Muscle layer of duodenum (tissue), 2 donors: ENCODE measurements at regions not wholly inside any gene's neighbourhood (a gene's known extent, or its start where the extent isn't known, plus 50 kb on each side); places are given as distances from the start of the nearest gene placed in this dataset.

Source experiments
- H3K27ac ChIP-seq: one replicate; pipeline ENCODE4 v1.7.0; 2013; ENCODE audit warnings: mild to moderate bottlenecking, low read length
- H3K27me3 ChIP-seq: one replicate; pipeline ENCODE4 v1.7.0; 2013; ENCODE audit warnings: low read depth, mild to moderate bottlenecking, control low read depth, low read length
- H3K36me3 ChIP-seq, 2 donors: one replicate each; pipeline ENCODE4 v1.7.0; 2013; ENCODE audit warnings: low read length in 2 of 2, control low read depth in 1 of 2, mild to moderate bottlenecking in 1 of 2; ENCODE audit not compliant: insufficient read depth in 2 of 2, control insufficient read depth in 1 of 2
- H3K4me1 ChIP-seq, 2 donors: one replicate each; pipeline ENCODE4 v1.7.0; 2013; ENCODE audit warnings: low read length in 2 of 2, mild to moderate bottlenecking in 2 of 2, control low read depth in 1 of 2, moderate library complexity in 1 of 2; ENCODE audit not compliant: insufficient read depth in 2 of 2, control insufficient read depth in 1 of 2
- H3K4me3 ChIP-seq, 2 donors: one replicate each; pipeline ENCODE4 v1.7.0; 2013; ENCODE audit warnings: low read length in 2 of 2, low read depth in 1 of 2, mild to moderate bottlenecking in 1 of 2
- H3K9me3 ChIP-seq, 2 donors: one replicate each; pipeline ENCODE4 v1.7.0; 2013; ENCODE audit warnings: low read length in 2 of 2, control low read depth in 1 of 2, mild to moderate bottlenecking in 1 of 2; ENCODE audit not compliant: control insufficient read depth in 1 of 2
- donor health status: healthy.

DNA sequence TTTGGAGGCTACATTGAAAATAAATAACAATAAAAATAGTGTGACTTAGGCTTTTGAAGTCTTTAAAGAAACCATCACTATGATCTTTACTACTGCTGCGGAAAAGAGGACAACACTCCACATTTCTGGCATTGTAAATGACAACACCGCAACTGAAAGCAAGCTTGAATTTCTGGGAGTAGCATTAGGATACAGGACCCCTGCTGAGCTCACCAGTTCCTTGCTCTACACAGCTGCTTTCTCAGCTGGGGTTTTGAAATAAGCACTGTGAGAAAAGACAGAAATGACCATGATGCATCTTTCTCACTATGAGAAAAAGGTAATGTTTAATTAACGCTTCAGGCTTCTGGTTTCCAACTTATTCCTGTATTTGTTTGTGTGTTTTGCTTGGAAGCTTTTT, 168.0 kb downstream of the TAF11L14 start:
- Histone ChIP-seq H3K27ac (no peak overlapping the region), H3K27me3 (no peaks in the 10 kb centered on the region), H3K4me3 (no peak overlapping the region), H3K4me1 (no peaks in the 10 kb centered on the region), H3K36me3 (no peaks in the 10 kb centered on the region), H3K9me3 (no peaks in the 10 kb centered on the region)

- H3K4me3 ChIP-seq: no peak overlapping the region
- H3K27me3 ChIP-seq: no peaks in the 10 kb centered on the region
- no peaks in the 10 kb centered on the region for H3K9me3 ChIP-seq
- H3K36me3 ChIP-seq: no peaks in the 10 kb centered on the region
- no peaks in the 10 kb centered on the region for H3K4me1 ChIP-seq
- no peak overlapping the region for H3K27ac ChIP-seq
Observed at GRCh38 chr5:17803971-17804370, 169.7 kb downstream of the TAF11L14 start.

GRCh38 chr5:17805227-17805825, 171.1 kb downstream of the TAF11L14 start:
- no peaks in the 10 kb centered on the region for H3K36me3 ChIP-seq
- no peaks in the 10 kb centered on the region for H3K9me3 ChIP-seq
- no peak overlapping the region for H3K4me3 ChIP-seq
- no peaks in the 10 kb centered on the region for H3K27me3 ChIP-seq
- no peak overlapping the region for H3K27ac ChIP-seq
- no peaks in the 10 kb centered on the region for H3K4me1 ChIP-seq

DNA sequence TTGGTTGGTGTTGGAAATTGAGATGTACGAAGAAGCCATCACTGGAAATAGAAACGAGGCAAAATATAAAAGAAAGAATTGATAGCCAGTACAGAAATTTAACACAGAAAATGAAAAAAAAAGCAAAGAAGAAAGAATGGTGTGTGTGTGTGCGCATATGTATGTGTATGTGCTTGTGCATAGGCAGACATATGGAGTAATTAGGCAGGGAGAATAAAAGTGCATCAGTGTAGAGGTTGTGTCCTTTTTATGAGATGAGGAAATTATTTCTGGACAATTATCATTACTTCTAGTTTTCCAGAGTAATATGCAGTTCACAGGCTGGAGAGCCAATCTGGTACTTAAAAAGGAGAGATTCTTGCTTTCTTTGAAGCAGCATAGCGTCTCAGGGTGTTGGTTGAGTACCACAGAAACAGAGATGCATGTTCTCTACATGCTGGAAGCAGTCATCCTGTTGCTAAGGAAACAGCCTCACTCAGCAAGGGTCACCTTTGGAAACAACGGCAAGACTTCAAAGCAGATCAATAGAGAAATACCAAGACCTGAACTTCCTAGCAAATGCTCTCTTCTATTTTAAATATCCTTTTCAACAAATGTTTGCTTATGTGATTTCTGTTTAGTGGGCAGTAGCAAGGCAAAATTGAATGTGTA, 172.7 kb downstream of the TAF11L14 start:
- H3K27ac ChIP-seq: no peak overlapping the region
- H3K4me1 ChIP-seq: no peaks in the 10 kb centered on the region
- H3K9me3 ChIP-seq: no peaks in the 10 kb centered on the region
- no peak overlapping the region for H3K4me3 ChIP-seq
- no peaks in the 10 kb centered on the region for H3K27me3 ChIP-seq
- H3K36me3 ChIP-seq: no peaks in the 10 kb centered on the region

- Histone ChIP-seq H3K27me3 (no peaks in the 10 kb centered on the region), H3K27ac (no peak overlapping the region), H3K36me3 (no peaks in the 10 kb centered on the region), H3K9me3 (no peaks in the 10 kb centered on the region), H3K4me3 (no peak overlapping the region), H3K4me1 (no peaks in the 10 kb centered on the region)
Observed at GRCh38 chr5:17808566-17808965, 174.3 kb downstream of the TAF11L14 start.

- H3K36me3 ChIP-seq: no peaks in the 10 kb centered on the region
- H3K4me1 ChIP-seq: no peaks in the 10 kb centered on the region
- H3K27me3 ChIP-seq: no peaks in the 10 kb centered on the region
- no peak overlapping the region for H3K27ac ChIP-seq
- H3K9me3 ChIP-seq: no peaks in the 10 kb centered on the region
- H3K4me3 ChIP-seq: no peak overlapping the region
Observed at GRCh38 chr5:17810734-17811133, 176.5 kb downstream of the TAF11L14 start.

DNA sequence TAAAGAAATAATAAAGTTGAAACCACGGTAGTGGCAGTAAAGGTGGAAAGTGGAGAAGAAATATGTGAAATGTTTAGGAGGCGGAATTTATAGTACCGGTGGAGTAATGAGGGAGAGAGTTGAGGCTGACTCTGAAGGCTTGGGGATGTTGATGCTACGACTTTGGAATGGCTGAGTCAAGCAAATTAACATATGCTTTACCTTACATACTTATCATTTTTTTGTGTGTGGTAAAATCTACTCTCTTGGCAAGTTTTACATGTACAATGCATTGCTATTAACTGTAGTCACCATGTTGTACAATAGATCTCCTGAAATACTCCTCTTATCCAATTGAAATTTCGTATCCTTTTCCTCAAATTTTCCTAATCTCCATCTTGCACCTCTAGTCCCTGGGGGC, 179.0 kb downstream of the TAF11L14 start:
- no peak overlapping the region for H3K4me3 ChIP-seq
- H3K36me3 ChIP-seq: no peaks in the 10 kb centered on the region
- no peak overlapping the region for H3K27ac ChIP-seq
- H3K9me3 ChIP-seq: no peaks in the 10 kb centered on the region
- H3K27me3 ChIP-seq: no peaks in the 10 kb centered on the region
- no peaks in the 10 kb centered on the region for H3K4me1 ChIP-seq

DNA sequence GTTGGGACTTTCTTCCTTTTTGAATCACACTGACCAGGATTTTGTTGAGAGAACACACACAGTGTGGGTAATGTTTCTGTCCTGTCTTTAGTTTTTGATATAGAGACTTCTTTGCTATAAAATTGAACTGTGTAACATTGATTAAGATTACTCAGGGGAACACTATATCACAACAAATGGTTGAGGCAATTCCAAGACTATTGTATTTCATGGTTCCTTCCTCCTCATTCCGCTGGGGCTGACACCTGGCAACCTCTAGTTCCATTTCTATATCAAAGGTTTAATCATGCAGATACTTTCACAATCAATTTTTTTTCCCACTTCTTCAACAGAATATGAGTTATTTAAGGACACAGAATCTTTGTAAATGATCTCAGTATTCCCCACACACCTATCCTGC, 182.2 kb downstream of the TAF11L14 start:
- Histone ChIP-seq H3K4me3 (no peak overlapping the region), H3K36me3 (no peaks in the 10 kb centered on the region), H3K27ac (no peak overlapping the region), H3K27me3 (no peaks in the 10 kb centered on the region), H3K9me3 (no peaks in the 10 kb centered on the region), H3K4me1 (no peaks in the 10 kb centered on the region)

- Histone ChIP-seq H3K4me1 (no peaks in the 10 kb centered on the region), H3K36me3 (no peaks in the 10 kb centered on the region), H3K27ac (no peak overlapping the region), H3K9me3 (no peaks in the 10 kb centered on the region), H3K4me3 (no peak overlapping the region), H3K27me3 (no peaks in the 10 kb centered on the region)
Observed at GRCh38 chr5:17816944-17817343, 182.7 kb downstream of the TAF11L14 start.

DNA sequence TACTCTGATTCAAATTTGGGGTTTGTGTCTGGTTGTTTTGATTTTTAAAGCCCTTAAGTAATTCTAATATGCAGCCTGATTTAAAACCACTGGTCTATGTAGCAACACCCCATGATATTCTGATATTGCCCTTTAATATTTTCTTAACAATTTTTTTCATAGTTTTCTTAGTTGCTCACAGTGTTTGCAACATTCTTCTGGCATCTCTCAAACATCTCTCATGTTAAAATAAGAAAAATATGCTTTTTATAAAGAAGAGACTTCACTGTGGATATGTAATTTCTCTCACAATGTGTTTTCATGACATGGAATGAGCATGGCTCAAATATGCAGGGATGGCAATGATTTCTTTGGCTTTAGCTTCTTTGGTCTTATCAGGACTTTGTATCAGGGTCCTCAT, 183.7 kb downstream of the TAF11L14 start:
- H3K4me1 ChIP-seq: no peaks in the 10 kb centered on the region
- no peaks in the 10 kb centered on the region for H3K9me3 ChIP-seq
- H3K27ac ChIP-seq: no peak overlapping the region
- no peak overlapping the region for H3K4me3 ChIP-seq
- no peaks in the 10 kb centered on the region for H3K36me3 ChIP-seq
- no peaks in the 10 kb centered on the region for H3K27me3 ChIP-seq

DNA sequence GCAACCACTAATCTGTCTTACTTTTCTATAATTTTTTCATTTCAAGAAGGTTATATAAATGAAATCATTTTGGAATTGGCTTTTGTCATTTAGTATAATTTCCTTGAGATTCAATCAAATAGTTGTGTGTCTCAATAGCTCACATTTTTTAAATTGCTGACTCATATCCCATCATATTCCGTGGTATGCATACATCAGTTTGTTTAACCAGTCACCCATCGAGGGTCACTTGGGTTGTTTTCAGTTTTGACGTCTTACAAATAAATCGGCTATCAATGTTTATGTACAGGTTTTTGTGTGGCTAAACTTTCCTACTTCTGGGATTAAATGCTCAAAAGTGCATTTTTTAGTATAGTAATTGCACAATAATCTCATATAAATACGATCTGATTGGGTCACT, 185.5 kb downstream of the TAF11L14 start:
- Histone ChIP-seq H3K27ac (no peak overlapping the region), H3K9me3 (no peaks in the 10 kb centered on the region), H3K27me3 (no peaks in the 10 kb centered on the region), H3K4me1 (no peaks in the 10 kb centered on the region), H3K4me3 (no peak overlapping the region), H3K36me3 (no peaks in the 10 kb centered on the region)

DNA sequence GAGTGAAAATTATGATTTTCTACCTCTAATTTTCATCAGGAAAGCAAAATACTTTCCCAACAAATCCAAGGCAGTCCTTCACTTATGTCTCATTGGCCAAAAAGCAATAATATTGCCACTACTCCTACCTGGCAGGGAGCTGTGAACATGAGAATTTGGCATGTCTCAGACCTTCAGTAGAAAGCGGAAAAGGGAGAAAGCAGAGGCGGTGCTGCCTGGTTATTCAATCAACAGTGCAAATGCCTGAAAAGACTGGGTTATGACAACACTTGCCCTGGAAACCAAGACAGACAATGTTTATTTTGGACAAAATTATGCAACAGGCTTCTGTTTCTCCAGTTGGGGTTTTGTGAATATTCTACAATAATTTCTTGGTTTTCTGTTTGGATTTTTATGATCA, 194.4 kb downstream of the TAF11L14 start:
- Histone ChIP-seq H3K27ac (no peak overlapping the region), H3K4me1 (no peaks in the 10 kb centered on the region), H3K36me3 (no peaks in the 10 kb centered on the region), H3K9me3 (peaks cover 0 to 2% of the 10 kb centered on the region in 2 donors), H3K27me3 (no peaks in the 10 kb centered on the region), H3K4me3 (no peak overlapping the region)
